Activated CD8-positive, alpha-beta T cell treated with anti-CD3 and anti-CD28 coated beads, Interleukin-2, amount 10 ng/mL, durations not matched to agents 7 days and 5 days (primary cell): ENCODE measurements at regions not wholly inside any gene's neighbourhood (a gene's known extent, or its start where the extent isn't known, plus 50 kb on each side); places are given as distances from the start of the nearest gene placed in this dataset.

Source experiments
- ATAC-seq: fragments of 150-1000 bp; cut with Tn5 transposase; one replicate; pipeline ENCODE4 v1.10.0; 2021; ENCODE audit warnings: moderate library complexity
- CTCF ChIA-PET: fragments of 350-600 bp; sonication (Branson Sonifier 250); formaldehyde crosslinking; loops from one replicate; lab custom pipeline; 2021; ENCODE audit warnings: antibody characterized with exemption; lab: Charles Lee
- POLR2A ChIA-PET: fragments of 350-600 bp; sonication (Branson Sonifier 250); formaldehyde crosslinking; loops from one replicate; lab custom pipeline; 2021; ENCODE audit warnings: antibody characterized with exemption; lab: Charles Lee
- DNase-seq: peaks from one replicate; pipeline ENCODE4 v3.0.0-alpha.2; 2020
- H3K27ac Mint-ChIP-seq: one replicate; pipeline ENCODE4 v1.8.0; 2021; ENCODE audit warnings: mild to moderate bottlenecking, mixed read lengths
- H3K27me3 Mint-ChIP-seq: one replicate; pipeline ENCODE4 v1.8.0; 2021; ENCODE audit warnings: low read depth, mixed read lengths
- H3K36me3 Mint-ChIP-seq: one replicate; pipeline ENCODE4 v1.8.0; 2021; ENCODE audit warnings: low read depth, mixed read lengths
- H3K4me1 Mint-ChIP-seq: one replicate; pipeline ENCODE4 v1.8.0; 2021; ENCODE audit warnings: low read depth, mixed read lengths
- H3K4me3 Mint-ChIP-seq: one replicate; pipeline ENCODE4 v1.8.0; 2021; ENCODE audit warnings: mild to moderate bottlenecking, mixed read lengths
- H3K9me3 Mint-ChIP-seq: one replicate; pipeline ENCODE4 v1.8.0; 2022; ENCODE audit warnings: mixed read lengths; ENCODE audit not compliant: insufficient read depth

DNA sequence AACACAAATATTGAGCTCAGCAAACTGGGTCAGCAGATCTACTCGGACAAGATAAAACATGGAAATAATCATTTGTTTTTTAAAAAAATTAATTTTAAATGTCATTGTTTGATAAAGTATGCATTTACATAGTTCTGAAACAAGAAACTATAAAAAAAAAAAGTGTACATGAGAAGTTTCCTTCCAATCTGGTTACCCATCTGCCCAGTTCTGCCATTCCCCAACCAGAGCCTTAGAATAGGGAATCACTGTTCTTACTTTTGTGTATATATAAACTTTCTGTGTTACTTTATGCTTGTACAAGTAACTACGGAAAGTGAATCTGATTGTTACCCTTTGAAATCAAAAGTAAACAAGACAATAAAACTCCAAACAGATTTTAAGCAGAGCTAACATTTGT, 791.4 kb downstream of the HACE1 start:
- Mint-ChIP-seq H3K27ac (no peak overlapping the region), H3K27me3 (no peaks in the 10 kb centered on the region), H3K36me3 (no peaks in the 10 kb centered on the region), H3K9me3 (no peaks in the 10 kb centered on the region), H3K4me3 (no peak overlapping the region), H3K4me1 (no peaks in the 10 kb centered on the region)
- ChIA-PET POLR2A (no interaction called here), CTCF (no interaction called here)
- no peak for ATAC-seq
- DNase-seq: no peak

DNA sequence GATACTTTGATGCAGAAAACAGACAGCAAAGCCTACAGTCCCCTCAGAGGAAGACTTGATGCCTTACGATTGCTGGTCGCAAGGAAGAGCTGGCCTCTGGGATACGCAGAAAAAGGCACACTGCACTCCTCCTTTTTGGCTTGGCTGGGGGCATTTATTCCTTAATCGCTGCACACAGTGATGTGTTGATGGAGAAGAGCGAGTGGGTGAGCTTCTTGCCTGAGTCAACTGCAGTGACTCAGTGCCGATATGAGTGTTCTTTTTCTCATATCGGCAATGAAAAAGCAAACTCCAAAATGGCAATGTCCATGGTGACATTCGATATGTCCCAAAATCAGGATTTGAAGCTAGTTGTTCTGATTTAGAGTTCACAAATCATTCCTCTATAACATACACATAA, 794.8 kb downstream of the HACE1 start:
- H3K9me3 Mint-ChIP-seq: peaks cover 9% of the 10 kb centered on the region
- no peaks in the 10 kb centered on the region for H3K36me3 Mint-ChIP-seq

GRCh38 chr6:104050455-104050854, 809.3 kb downstream of the HACE1 start:
- no peak for ATAC-seq
- POLR2A ChIA-PET: no interaction called here
- no peak overlapping the region for H3K4me3 Mint-ChIP-seq

More for the DNA sequence above, 794.8 kb downstream of the HACE1 start:
- CTCF ChIA-PET: no interaction called here
- Mint-ChIP-seq H3K4me3 (no peak overlapping the region), H3K4me1 (no peaks in the 10 kb centered on the region), H3K27ac (no peak overlapping the region), H3K27me3 (no peaks in the 10 kb centered on the region)
- no peak for DNase-seq
- no peak for ATAC-seq
- POLR2A ChIA-PET: interaction anchor here (0.6 kb wide), 1 partner anchor 9 kb away, joined by 3 read pairs; no protein-coding TSS in a partner anchor

DNA sequence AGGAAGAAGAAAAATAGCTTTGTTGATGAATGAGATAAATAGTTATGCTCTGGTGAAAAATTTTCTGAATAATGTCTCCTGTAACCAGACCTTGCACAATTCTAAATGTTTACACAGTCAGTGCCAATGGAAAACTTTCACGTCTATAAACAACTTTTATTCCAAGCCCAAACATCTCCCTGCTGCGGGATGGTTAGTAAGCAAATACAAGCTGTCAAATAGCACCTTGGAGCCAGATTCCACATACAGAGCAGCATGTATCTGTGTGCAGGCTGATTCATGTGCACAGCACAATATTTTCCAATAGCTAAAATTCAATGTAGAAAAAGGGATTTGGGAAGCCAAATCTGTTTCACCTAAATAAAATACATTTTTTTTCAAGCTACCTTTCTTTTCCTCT, 813.3 kb downstream of the HACE1 start:
- no peaks in the 10 kb centered on the region for H3K9me3 Mint-ChIP-seq
- ChIA-PET POLR2A (no interaction called here), CTCF (no interaction called here)
- H3K27me3 Mint-ChIP-seq: no peaks in the 10 kb centered on the region
- ATAC-seq (no peak), DNase-seq (no peak)
- no peaks in the 10 kb centered on the region for H3K4me1 Mint-ChIP-seq
- H3K27ac Mint-ChIP-seq: no peak overlapping the region
- H3K4me3 Mint-ChIP-seq: no peak overlapping the region
- H3K36me3 Mint-ChIP-seq: no peaks in the 10 kb centered on the region

More at GRCh38 chr6:104050455-104050854, 809.3 kb downstream of the HACE1 start:
- no peaks in the 10 kb centered on the region for H3K4me1 Mint-ChIP-seq
- H3K27me3 Mint-ChIP-seq: no peaks in the 10 kb centered on the region
- CTCF ChIA-PET: no interaction called here
- no peak overlapping the region for H3K27ac Mint-ChIP-seq
- no peaks in the 10 kb centered on the region for H3K36me3 Mint-ChIP-seq
- DNase-seq: no peak
- H3K9me3 Mint-ChIP-seq: no peaks in the 10 kb centered on the region

DNA sequence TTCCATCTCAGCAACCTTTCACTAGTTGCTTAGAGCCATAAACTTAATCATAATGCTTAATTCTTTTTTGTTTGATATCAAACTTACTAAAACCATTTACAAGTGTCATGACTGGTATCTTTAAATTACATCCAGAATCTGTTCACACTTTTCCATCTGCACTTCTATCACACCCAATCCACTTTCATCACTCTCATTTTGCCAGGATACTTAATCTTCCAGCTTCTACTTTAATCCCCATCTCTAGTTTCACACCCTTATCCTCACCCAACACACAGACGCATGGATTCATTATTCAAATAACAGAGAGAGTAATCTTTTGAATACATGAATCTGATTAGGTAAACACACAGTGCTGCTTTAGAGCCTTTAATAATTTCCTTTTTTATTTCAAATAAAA, 828.4 kb downstream of the HACE1 start:
- no peak for ATAC-seq

DNA sequence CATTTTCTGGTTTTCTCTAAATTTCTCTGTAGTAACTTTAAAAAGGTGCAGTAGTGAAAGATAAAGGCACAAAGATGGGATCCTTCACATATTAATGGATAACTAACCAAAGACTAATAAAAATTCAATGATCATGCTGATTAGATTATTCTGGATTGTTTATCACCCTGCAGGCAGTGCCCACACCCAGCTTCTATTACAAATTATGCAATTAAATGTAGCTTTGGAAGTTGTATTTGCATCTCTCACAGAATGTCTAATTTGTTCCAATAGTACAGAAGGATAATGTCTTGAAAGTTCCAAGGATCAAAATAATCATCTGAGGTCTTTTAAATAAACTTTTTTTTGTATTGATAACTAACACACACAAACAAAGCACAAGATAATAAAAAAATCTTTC, 837.6 kb downstream of the HACE1 start:
- DNase-seq: no peak
- Mint-ChIP-seq H3K4me3 (no peak overlapping the region), H3K36me3 (no peaks in the 10 kb centered on the region), H3K9me3 (peaks cover 4% of the 10 kb centered on the region), H3K27me3 (no peaks in the 10 kb centered on the region), H3K4me1 (no peaks in the 10 kb centered on the region), H3K27ac (no peak overlapping the region)
- ChIA-PET CTCF (no interaction called here), POLR2A (no interaction called here)
- ATAC-seq: no peak

More for the DNA sequence above, 828.4 kb downstream of the HACE1 start:
- no peaks in the 10 kb centered on the region for H3K27me3 Mint-ChIP-seq
- no peak overlapping the region for H3K27ac Mint-ChIP-seq
- H3K9me3 Mint-ChIP-seq: no peaks in the 10 kb centered on the region
- DNase-seq: no peak
- H3K36me3 Mint-ChIP-seq: no peaks in the 10 kb centered on the region
- ChIA-PET CTCF (no interaction called here), POLR2A (no interaction called here)
- no peaks in the 10 kb centered on the region for H3K4me1 Mint-ChIP-seq
- no peak overlapping the region for H3K4me3 Mint-ChIP-seq

GRCh38 chr6:104019075-104019753, 840.5 kb downstream of the HACE1 start:
- CTCF ChIA-PET: no interaction called here
- no peaks in the 10 kb centered on the region for H3K27me3 Mint-ChIP-seq
- ATAC-seq: no peak
- H3K9me3 Mint-ChIP-seq: peaks cover 4% of the 10 kb centered on the region
- POLR2A ChIA-PET: no interaction called here
- no peak for DNase-seq
- H3K4me3 Mint-ChIP-seq: no peak overlapping the region
- H3K36me3 Mint-ChIP-seq: no peaks in the 10 kb centered on the region
- H3K4me1 Mint-ChIP-seq: no peaks in the 10 kb centered on the region
- H3K27ac Mint-ChIP-seq: no peak overlapping the region

DNA sequence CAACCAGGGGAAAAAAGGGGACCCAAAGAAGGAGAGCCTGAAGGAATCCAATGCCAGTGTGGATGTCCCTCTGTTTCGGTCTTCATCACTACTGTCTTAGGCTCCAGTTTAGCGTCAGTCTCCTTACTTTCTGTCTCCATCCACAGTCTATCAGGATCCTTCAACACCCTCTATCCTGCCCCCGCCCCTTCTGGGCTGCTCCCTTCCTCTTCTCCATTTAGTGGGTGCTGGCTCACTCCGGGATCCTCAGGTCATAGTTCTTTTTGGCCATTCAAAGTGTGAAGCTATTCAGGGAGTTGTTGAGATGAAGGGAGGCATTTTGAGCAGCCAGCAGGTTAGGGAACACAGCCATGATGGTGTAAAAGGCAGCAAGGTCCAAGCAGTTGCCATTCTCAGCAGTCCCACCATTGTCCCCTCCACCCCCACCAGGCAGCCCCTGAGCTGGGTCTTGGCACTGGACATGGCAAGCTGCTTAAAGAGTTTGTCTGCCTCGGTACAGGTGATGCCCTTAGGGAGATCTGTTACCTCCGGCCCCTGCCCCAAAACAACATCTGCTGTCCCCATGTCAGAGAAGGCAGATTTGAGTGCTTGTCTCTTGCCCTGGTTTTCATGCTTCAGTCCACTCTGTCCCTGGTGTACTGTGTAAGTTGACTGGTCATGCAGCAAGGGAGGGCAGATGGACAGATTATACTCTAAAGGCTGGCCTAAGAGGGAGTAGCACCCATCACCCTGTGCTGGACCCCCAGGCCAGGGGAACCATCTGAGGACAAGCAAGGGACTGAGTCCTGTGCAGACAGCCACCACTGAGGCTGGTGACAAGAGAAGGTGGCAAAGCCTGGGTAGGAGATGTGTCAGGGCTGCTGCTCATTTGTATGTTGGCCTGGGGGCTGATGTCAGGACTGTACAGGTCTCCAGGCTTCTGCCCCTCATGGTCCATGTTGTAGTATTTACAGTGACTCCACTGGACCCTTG, 842.0 kb downstream of the HACE1 start:
- H3K4me1 Mint-ChIP-seq: no peaks in the 10 kb centered on the region
- ATAC-seq (no peak), DNase-seq (no peak)
- no peaks in the 10 kb centered on the region for H3K36me3 Mint-ChIP-seq
- no peaks in the 10 kb centered on the region for H3K27me3 Mint-ChIP-seq
- ChIA-PET POLR2A (no interaction called here), CTCF (no interaction called here)
- H3K27ac Mint-ChIP-seq: no peak overlapping the region
- H3K4me3 Mint-ChIP-seq: no peak overlapping the region
- peaks cover 4% of the 10 kb centered on the region for H3K9me3 Mint-ChIP-seq

GRCh38 chr6:104014163-104014959, 845.4 kb downstream of the HACE1 start:
- peaks cover 3% of the 10 kb centered on the region for H3K9me3 Mint-ChIP-seq
- DNase-seq: no peak
- H3K4me3 Mint-ChIP-seq: no peak overlapping the region
- H3K27ac Mint-ChIP-seq: no peak overlapping the region
- no peak for ATAC-seq
- CTCF ChIA-PET: no interaction called here
- no peaks in the 10 kb centered on the region for H3K27me3 Mint-ChIP-seq
- POLR2A ChIA-PET: no interaction called here
- H3K36me3 Mint-ChIP-seq: no peaks in the 10 kb centered on the region
- no peaks in the 10 kb centered on the region for H3K4me1 Mint-ChIP-seq

- no peaks in the 10 kb centered on the region for H3K36me3 Mint-ChIP-seq
- ChIA-PET CTCF (no interaction called here), POLR2A (no interaction called here)
- H3K4me1 Mint-ChIP-seq: no peaks in the 10 kb centered on the region
- H3K9me3 Mint-ChIP-seq: no peaks in the 10 kb centered on the region
- H3K4me3 Mint-ChIP-seq: no peak overlapping the region
- H3K27me3 Mint-ChIP-seq: no peaks in the 10 kb centered on the region
- DNase-seq (no peak), ATAC-seq (no peak)
- H3K27ac Mint-ChIP-seq: no peak overlapping the region
These were observed 846.3 kb downstream of the HACE1 start for GRCh38 chr6:104013312-104013971.

DNA sequence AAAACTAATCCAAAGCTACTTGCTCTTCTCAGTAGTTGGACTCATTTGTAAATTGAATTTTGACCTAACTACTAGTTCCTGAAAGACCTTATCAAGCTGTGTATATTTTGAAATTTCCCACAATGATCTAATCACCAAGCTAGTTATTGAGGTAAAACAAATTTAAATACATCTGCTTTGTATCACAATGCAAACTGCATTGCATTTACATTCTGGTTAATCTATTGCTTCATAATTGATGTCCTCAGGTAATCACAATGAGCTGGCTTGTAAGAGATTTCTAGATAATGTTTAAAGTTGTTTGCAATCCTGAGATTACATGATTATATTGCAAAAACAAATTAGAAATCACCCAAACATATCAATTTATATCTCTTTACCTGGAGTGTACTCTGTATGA, 848.8 kb downstream of the HACE1 start:
- ChIA-PET POLR2A (no interaction called here), CTCF (interaction anchor here (0.6 kb wide), 1 partner anchor 322 kb away, joined by 4 read pairs; no protein-coding TSS in a partner anchor)
- Mint-ChIP-seq H3K27me3 (no peaks in the 10 kb centered on the region), H3K4me1 (no peaks in the 10 kb centered on the region), H3K27ac (no peak overlapping the region), H3K4me3 (no peak overlapping the region), H3K9me3 (no peaks in the 10 kb centered on the region), H3K36me3 (no peaks in the 10 kb centered on the region)
- DNase-seq: no peak
- ATAC-seq: no peak
